ENCODE measurements at regions not wholly inside any gene's neighbourhood (a gene's known extent, or its start where the extent isn't known, plus 50 kb on each side); places are given as distances from the start of the nearest gene placed in this dataset.
"Not testable (repeated sequence)": the region's sequence is repeated elsewhere in the genome, so short reads cannot be mapped to it uniquely, and the experiment has no call there.

- DNase-seq (ENCODE audit: low read depth), result no peak
- no peak for TF ChIP-seq CTCF (IDR thresholded peaks at IDR 0.05; ENCODE audit: control insufficient read depth, extremely low read depth, insufficient read depth)
- H3K4me3 ChIP-seq (ENCODE audit: low read depth, low read length), result no peak overlapping the region
Measured at GRCh38 chr6:150511313-150511712, 88.4 kb upstream of the PLEKHG1 start.

- no peak overlapping the region for H3K4me3 ChIP-seq (ENCODE audit: low read depth, low read length)
- peak; percentile 87 for DNase-seq (ENCODE audit: low read depth)
- no peak for TF ChIP-seq CTCF (IDR thresholded peaks at IDR 0.05; ENCODE audit: control insufficient read depth, extremely low read depth, insufficient read depth)
Measured at GRCh38 chr6:150514806-150515380, 84.8 kb upstream of the PLEKHG1 start.

DNA sequence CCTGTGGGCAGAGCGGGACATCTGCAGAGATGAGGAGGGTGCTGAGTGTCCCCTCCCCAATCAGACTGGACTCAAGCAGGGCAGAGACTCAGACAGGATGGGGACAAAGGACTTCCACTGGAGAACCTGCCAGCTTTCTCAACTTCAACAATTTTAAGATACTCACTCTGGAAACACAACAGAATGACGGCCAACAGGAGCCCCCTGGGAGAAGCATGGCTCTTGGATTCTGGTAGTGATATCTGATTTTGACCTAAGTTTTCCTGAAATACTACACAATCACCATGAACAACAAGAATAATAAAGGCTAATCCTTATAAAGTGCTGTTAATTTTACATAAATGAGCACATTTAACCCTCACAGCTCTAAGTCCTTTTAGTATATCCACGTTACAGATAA lies 83.5 kb upstream of the PLEKHG1 start:
- no peak for TF ChIP-seq CTCF (IDR thresholded peaks at IDR 0.05; ENCODE audit: control insufficient read depth, extremely low read depth, insufficient read depth)
- H3K4me3 ChIP-seq (ENCODE audit: low read depth, low read length), result no peak overlapping the region
- no peak for DNase-seq (ENCODE audit: low read depth)

- DNase-seq (ENCODE audit: low read depth), result no peak
- no peak for TF ChIP-seq CTCF (IDR thresholded peaks at IDR 0.05; ENCODE audit: control insufficient read depth, extremely low read depth, insufficient read depth)
- no peak overlapping the region for H3K4me3 ChIP-seq (ENCODE audit: low read depth, low read length)
Measured at GRCh38 chr6:150517175-150517574, 82.5 kb upstream of the PLEKHG1 start.

GRCh38 chr6:150521482-150521881 lies 78.2 kb upstream of the PLEKHG1 start:
- no peak for DNase-seq (ENCODE audit: low read depth)
- no peak for TF ChIP-seq CTCF (IDR thresholded peaks at IDR 0.05; ENCODE audit: control insufficient read depth, extremely low read depth, insufficient read depth)
- H3K4me3 ChIP-seq (ENCODE audit: low read depth, low read length), result no peak overlapping the region

- not testable (repeated sequence) for H3K4me3 ChIP-seq (ENCODE audit: low read depth, low read length); DNase-seq (ENCODE audit: low read depth)
Measured at GRCh38 chr6:150523216-150523615, 76.5 kb upstream of the PLEKHG1 start.

- H3K4me3 ChIP-seq (ENCODE audit: low read depth, low read length), result no peak overlapping the region
- TF ChIP-seq CTCF (IDR thresholded peaks at IDR 0.05; ENCODE audit: control insufficient read depth, extremely low read depth, insufficient read depth), result no peak
- DNase-seq (ENCODE audit: low read depth), result no peak
Measured at GRCh38 chr6:150525300-150525699, 74.4 kb upstream of the PLEKHG1 start.

All from LNCaP clone FGC (cell line).